ENCODE measurements at regions not wholly inside any gene's neighbourhood (a gene's known extent, or its start where the extent isn't known, plus 50 kb on each side); places are given as distances from the start of the nearest gene placed in this dataset.

- Histone ChIP-seq H3K27me3 (replicated peaks; ENCODE audit: control insufficient read depth, insufficient read depth, low read length) (no peaks in the 10 kb centered on the region), H3K4me3 (replicated peaks; ENCODE audit: low read depth, low read length) (no peak overlapping the region), H3K36me3 (ENCODE audit: control insufficient read depth, insufficient read depth, low read length) (no peaks in the 10 kb centered on the region)
- no peak for TF ChIP-seq CTCF (IDR thresholded peaks at IDR 0.05; ENCODE audit: insufficient read depth, low read length, poor library complexity, severe bottlenecking)
- no peak for DNase-seq (ENCODE audit: extremely low read depth, insufficient read length)
Measured at GRCh38 chr2:22855081-22855480, 529.9 kb upstream of the KLHL29 start.

- no peak for TF ChIP-seq CTCF (IDR thresholded peaks at IDR 0.05; ENCODE audit: insufficient read depth, low read length, poor library complexity, severe bottlenecking)
Measured at GRCh38 chr2:22855761-22856184, 529.2 kb upstream of the KLHL29 start.

GRCh38 chr2:22867973-22868372 is 517.0 kb upstream of the KLHL29 start:
- TF ChIP-seq CTCF (IDR thresholded peaks at IDR 0.05; ENCODE audit: insufficient read depth, low read length, poor library complexity, severe bottlenecking), result no peak
- no peak for DNase-seq (ENCODE audit: extremely low read depth, insufficient read length)
- no peaks in the 10 kb centered on the region; the same call in 1 of the 2 replicates for H3K27me3 ChIP-seq (replicated peaks; ENCODE audit: control insufficient read depth, insufficient read depth, low read length)
- H3K4me3 ChIP-seq (replicated peaks; ENCODE audit: low read depth, low read length), result no peak overlapping the region
- H3K36me3 ChIP-seq (ENCODE audit: control insufficient read depth, insufficient read depth, low read length), result no peaks in the 10 kb centered on the region

More at GRCh38 chr2:22855761-22856184, 529.2 kb upstream of the KLHL29 start:
- no peak for DNase-seq (ENCODE audit: extremely low read depth, insufficient read length)
- H3K36me3 ChIP-seq (ENCODE audit: control insufficient read depth, insufficient read depth, low read length), result no peaks in the 10 kb centered on the region
- no peaks in the 10 kb centered on the region for H3K27me3 ChIP-seq (replicated peaks; ENCODE audit: control insufficient read depth, insufficient read depth, low read length)
- no peak overlapping the region for H3K4me3 ChIP-seq (replicated peaks; ENCODE audit: low read depth, low read length)

- no peak overlapping the region for H3K4me3 ChIP-seq (replicated peaks; ENCODE audit: low read depth, low read length)
- no peak for DNase-seq (ENCODE audit: extremely low read depth, insufficient read length)
- H3K36me3 ChIP-seq (ENCODE audit: control insufficient read depth, insufficient read depth, low read length), result no peaks in the 10 kb centered on the region
- H3K27me3 ChIP-seq (replicated peaks; ENCODE audit: control insufficient read depth, insufficient read depth, low read length), result no peaks in the 10 kb centered on the region
- TF ChIP-seq CTCF (IDR thresholded peaks at IDR 0.05; ENCODE audit: insufficient read depth, low read length, poor library complexity, severe bottlenecking), result no peak
Measured at GRCh38 chr2:22878121-22878520, 506.9 kb upstream of the KLHL29 start.

- DNase-seq (ENCODE audit: extremely low read depth, insufficient read length), result no peak
- TF ChIP-seq CTCF (IDR thresholded peaks at IDR 0.05; ENCODE audit: insufficient read depth, low read length, poor library complexity, severe bottlenecking), result no peak
Measured at GRCh38 chr2:22879009-22879863, 505.7 kb upstream of the KLHL29 start.

More at GRCh38 chr2:22879009-22879863, 505.7 kb upstream of the KLHL29 start:
- H3K4me3 ChIP-seq (replicated peaks; ENCODE audit: low read depth, low read length), result no peak overlapping the region
- no peaks in the 10 kb centered on the region for H3K27me3 ChIP-seq (replicated peaks; ENCODE audit: control insufficient read depth, insufficient read depth, low read length)
- no peaks in the 10 kb centered on the region for H3K36me3 ChIP-seq (ENCODE audit: control insufficient read depth, insufficient read depth, low read length)
